Bronchial epithelial cell (primary cell): ENCODE measurements at regions not wholly inside any gene's neighbourhood (a gene's known extent, or its start where the extent isn't known, plus 50 kb on each side); places are given as distances from the start of the nearest gene placed in this dataset.

Experiments used
- DNase-seq: peaks from one replicate; pipeline ENCODE4 v3.0.0-alpha.2; 2010; ENCODE audit warnings: low read depth
- FAIRE-seq: peaks from 2 replicates; lab custom pipeline; 2011; peaks lifted over from hg19 to GRCh38; lab: Jason Lieb, UNC
- H3K27me3 ChIP-seq: 2 replicates; pipeline ENCODE4 v1.5.1; 2011; ENCODE audit warnings: low read length; ENCODE audit not compliant: control insufficient read depth, insufficient read depth
- H3K36me3 ChIP-seq: 2 replicates; pipeline ENCODE4 v1.5.1; 2011; ENCODE audit warnings: low read length; ENCODE audit not compliant: control insufficient read depth, insufficient read depth
- H3K4me3 ChIP-seq: 2 replicates; pipeline ENCODE4 v1.5.1; 2011; ENCODE audit warnings: mild to moderate bottlenecking, low read depth, low read length, control low read depth
- CTCF ChIP-seq: IDR thresholded peaks from 2 replicates; pipeline ENCODE4 v1.5.1; 2011; ENCODE audit warnings: mild to moderate bottlenecking, moderate library complexity, low read length, control low read depth, inconsistent platforms; ENCODE audit not compliant: insufficient read depth, severe bottlenecking

GRCh38 chr11:39786281-39786680, 1673.2 kb downstream of the LRRC4C start:
- FAIRE-seq: no peak
- no peak for TF ChIP-seq CTCF

GRCh38 chr11:39784873-39785272, 1674.6 kb downstream of the LRRC4C start:
- Histone ChIP-seq H3K36me3 (no peaks in the 10 kb centered on the region), H3K27me3 (no peaks in the 10 kb centered on the region), H3K4me3 (no peak overlapping the region)
- DNase-seq: no peak
- FAIRE-seq: no peak
- no peak for TF ChIP-seq CTCF

More at GRCh38 chr11:39786281-39786680, 1673.2 kb downstream of the LRRC4C start:
- DNase-seq: no peak
- Histone ChIP-seq H3K27me3 (no peaks in the 10 kb centered on the region), H3K36me3 (no peaks in the 10 kb centered on the region), H3K4me3 (no peak overlapping the region)

- no peak for DNase-seq
- H3K36me3 ChIP-seq: no peaks in the 10 kb centered on the region
- H3K4me3 ChIP-seq: no peak overlapping the region
- FAIRE-seq: no peak
- H3K27me3 ChIP-seq: no peaks in the 10 kb centered on the region
- no peak for TF ChIP-seq CTCF
Observed at GRCh38 chr11:39780131-39780530, 1679.3 kb downstream of the LRRC4C start.

GRCh38 chr11:39777035-39777434, 1682.4 kb downstream of the LRRC4C start:
- H3K36me3 ChIP-seq: no peaks in the 10 kb centered on the region
- H3K27me3 ChIP-seq: no peaks in the 10 kb centered on the region
- FAIRE-seq: no peak
- no peak overlapping the region for H3K4me3 ChIP-seq
- TF ChIP-seq CTCF: no peak
- no peak for DNase-seq

- no peak for TF ChIP-seq CTCF
- FAIRE-seq: no peak
- Histone ChIP-seq H3K4me3 (no peak overlapping the region), H3K36me3 (no peaks in the 10 kb centered on the region), H3K27me3 (no peaks in the 10 kb centered on the region)
- DNase-seq: no peak
Observed at GRCh38 chr11:39772525-39773137, 1686.8 kb downstream of the LRRC4C start.

GRCh38 chr11:39768214-39768613, 1691.2 kb downstream of the LRRC4C start:
- Histone ChIP-seq H3K27me3 (no peaks in the 10 kb centered on the region), H3K36me3 (no peaks in the 10 kb centered on the region), H3K4me3 (no peak overlapping the region)
- FAIRE-seq (no peak), DNase-seq (no peak)
- no peak for TF ChIP-seq CTCF
